HL-60 (cell line): ENCODE measurements at regions not wholly inside any gene's neighbourhood (a gene's known extent, or its start where the extent isn't known, plus 50 kb on each side); places are given as distances from the start of the nearest gene placed in this dataset.

Source experiments
- DNase-seq, 2 experiments: peaks; one replicate each; pipeline ENCODE4 v3.0.0-alpha.2; 2010 to 2020; ENCODE audit warnings: low read depth in 1 of 2, low spot score in 1 of 2
- H3K27ac ChIP-seq: fragments of 250-450 bp; sonication (Bioruptor Pico); replicated peaks from 2 replicates; pipeline ENCODE4 v1.5.1; 2020; ENCODE audit warnings: mild to moderate bottlenecking, moderate library complexity
- H3K27me3 ChIP-seq: fragments of 250-450 bp; sonication (Bioruptor Pico); 2 replicates; pipeline ENCODE4 v1.5.1; 2021; ENCODE audit warnings: mild to moderate bottlenecking, moderate library complexity; ENCODE audit not compliant: insufficient read depth, poor library complexity, severe bottlenecking
- H3K4me3 ChIP-seq: replicated peaks from 2 replicates; pipeline ENCODE4 v1.5.1; 2011; ENCODE audit warnings: mild to moderate bottlenecking, control low read depth, low read length; ENCODE audit not compliant: insufficient read depth
- GABPA ChIP-seq: IDR thresholded peaks from 2 replicates; pipeline ENCODE4 v1.6.1; 2012; ENCODE audit warnings: low read depth
- POLR2AphosphoS5 ChIP-seq: IDR thresholded peaks from 2 replicates; pipeline ENCODE4 v1.6.1; 2012; ENCODE audit warnings: low read depth
- REST ChIP-seq: IDR thresholded peaks from 2 replicates; pipeline ENCODE4 v1.6.1; 2012; ENCODE audit warnings: low read depth; ENCODE audit not compliant: insufficient replicate concordance
- SPI1 ChIP-seq: IDR thresholded peaks from 2 replicates; pipeline ENCODE4 v1.6.1; 2012; ENCODE audit warnings: low read depth, mild to moderate bottlenecking, borderline replicate concordance
- TF ChIP-seq, protein P1 (sequence below): IDR thresholded peaks from one replicate; pipeline ENCODE4 v1.5.1; 2011; ENCODE audit warnings: low read length, control low read depth, inconsistent platforms; ENCODE audit not compliant: insufficient read depth

DNA sequence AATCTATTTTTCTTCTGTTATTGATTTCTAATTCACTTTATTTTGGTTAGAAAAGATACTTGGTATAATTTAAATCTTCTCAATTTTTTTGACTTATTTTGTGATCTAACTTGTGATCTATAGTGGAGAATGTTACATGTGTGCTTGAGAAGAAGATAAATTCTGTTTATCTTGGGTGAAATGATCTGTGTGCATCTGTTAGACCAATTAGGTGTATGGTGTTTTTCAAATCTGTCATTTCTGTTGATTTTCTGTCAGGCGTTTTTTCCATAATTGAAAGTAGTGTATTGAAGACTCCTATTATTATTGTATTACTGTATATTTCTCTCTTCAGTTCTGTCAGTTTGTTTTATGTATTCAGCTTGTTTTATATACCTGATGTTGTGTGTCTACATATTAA, 1668.3 kb downstream of the PLA2G4A start:
- no peaks in the 10 kb centered on the region for H3K27me3 ChIP-seq
- no peak overlapping the region for H3K27ac ChIP-seq
- H3K4me3 ChIP-seq, result no peak overlapping the region
- DNase-seq, result no peak
- no peak for TF ChIP-seq REST
- TF ChIP-seq GABPA, result no peak
- no peak for TF ChIP-seq SPI1
- no peak for TF ChIP-seq POLR2AphosphoS5

DNA sequence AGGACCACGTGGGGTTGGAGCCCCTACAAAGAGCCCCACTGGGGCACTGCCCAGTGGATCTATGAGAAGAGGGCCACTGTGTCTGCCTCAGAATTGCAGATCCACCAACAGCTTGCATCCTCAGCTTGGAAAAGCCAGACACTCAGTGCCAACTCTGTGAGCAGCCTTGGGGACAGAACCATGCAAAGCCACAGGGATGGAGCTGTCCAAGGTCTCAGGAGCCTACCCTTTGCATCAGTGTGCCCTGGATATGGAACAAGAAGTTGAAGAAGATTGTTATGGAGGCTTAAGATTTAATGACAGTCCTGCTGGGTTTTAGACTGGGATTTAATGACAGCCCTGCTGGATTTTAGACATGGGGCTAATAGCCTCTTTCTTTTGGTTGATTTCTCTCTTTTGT, 1670.9 kb downstream of the PLA2G4A start:
- Histone ChIP-seq H3K27ac (no peak overlapping the region), H3K27me3 (no peaks in the 10 kb centered on the region), H3K4me3 (no peak overlapping the region)
- DNase-seq, result no peak
- peak; percentile 87 for TF ChIP-seq REST
- no peak for TF ChIP-seq GABPA

DNA sequence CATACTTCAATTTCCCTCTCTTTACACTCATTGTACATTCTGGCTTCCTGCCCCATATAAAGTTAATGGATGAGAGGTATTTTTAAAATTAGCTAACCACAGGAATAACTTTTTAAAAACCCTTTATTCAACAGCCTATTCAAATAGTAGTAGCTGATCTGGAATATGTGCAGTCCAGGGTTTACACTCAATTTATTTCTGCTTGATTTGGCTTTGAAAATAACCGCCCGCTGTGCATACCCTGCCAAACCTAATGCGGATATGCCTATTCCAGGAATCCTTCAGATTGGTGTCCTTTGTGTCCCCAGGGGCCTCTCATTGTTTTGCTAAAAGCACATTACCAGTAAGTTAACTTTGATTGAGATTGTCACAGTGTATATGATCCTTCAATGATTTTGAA, 1686.2 kb downstream of the PLA2G4A start:
- H3K4me3 ChIP-seq, result no peak overlapping the region
- DNase-seq, result no peak
- H3K27me3 ChIP-seq, result no peaks in the 10 kb centered on the region
- TF ChIP-seq REST (no peak), GABPA (no peak), SPI1 (no peak), POLR2AphosphoS5 (no peak)
- TF ChIP-seq, protein P1, sequence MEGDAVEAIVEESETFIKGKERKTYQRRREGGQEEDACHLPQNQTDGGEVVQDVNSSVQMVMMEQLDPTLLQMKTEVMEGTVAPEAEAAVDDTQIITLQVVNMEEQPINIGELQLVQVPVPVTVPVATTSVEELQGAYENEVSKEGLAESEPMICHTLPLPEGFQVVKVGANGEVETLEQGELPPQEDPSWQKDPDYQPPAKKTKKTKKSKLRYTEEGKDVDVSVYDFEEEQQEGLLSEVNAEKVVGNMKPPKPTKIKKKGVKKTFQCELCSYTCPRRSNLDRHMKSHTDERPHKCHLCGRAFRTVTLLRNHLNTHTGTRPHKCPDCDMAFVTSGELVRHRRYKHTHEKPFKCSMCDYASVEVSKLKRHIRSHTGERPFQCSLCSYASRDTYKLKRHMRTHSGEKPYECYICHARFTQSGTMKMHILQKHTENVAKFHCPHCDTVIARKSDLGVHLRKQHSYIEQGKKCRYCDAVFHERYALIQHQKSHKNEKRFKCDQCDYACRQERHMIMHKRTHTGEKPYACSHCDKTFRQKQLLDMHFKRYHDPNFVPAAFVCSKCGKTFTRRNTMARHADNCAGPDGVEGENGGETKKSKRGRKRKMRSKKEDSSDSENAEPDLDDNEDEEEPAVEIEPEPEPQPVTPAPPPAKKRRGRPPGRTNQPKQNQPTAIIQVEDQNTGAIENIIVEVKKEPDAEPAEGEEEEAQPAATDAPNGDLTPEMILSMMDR, result no peak
- no peak overlapping the region for H3K27ac ChIP-seq

- Histone ChIP-seq H3K27ac (no peak overlapping the region), H3K4me3 (no peak overlapping the region), H3K27me3 (no peaks in the 10 kb centered on the region)
- DNase-seq, result no peak
- TF ChIP-seq, protein P1, result no peak
- TF ChIP-seq REST (no peak), GABPA (no peak)
These were observed 1688.4 kb downstream of the PLA2G4A start for GRCh38 chr1:188517139-188517538.
